Ovary (tissue), 7 donors: ENCODE measurements at regions not wholly inside any gene's neighbourhood (a gene's known extent, or its start where the extent isn't known, plus 50 kb on each side); places are given as distances from the start of the nearest gene placed in this dataset.

Source experiments
- DNase-seq, 5 donors: peaks; one replicate each; pipeline ENCODE4 v3.0.0-alpha.2; 2019 to 2020
- H3K27ac ChIP-seq, 2 donors: fragments of 200-600 bp; one replicate each; pipeline versions ENCODE4 v1.5.1 to v1.8.0; 2019 to 2022
- H3K27me3 ChIP-seq: fragments of 200-600 bp; one replicate; pipeline ENCODE4 v1.8.0; 2022
- H3K36me3 ChIP-seq: fragments of 200-600 bp; sonication (generic); one replicate; pipeline ENCODE4 v1.5.1; 2019
- H3K4me1 ChIP-seq: one replicate; pipeline ENCODE4 v1.8.1; 2013; ENCODE audit warnings: mild to moderate bottlenecking, moderate library complexity; ENCODE audit not compliant: insufficient read depth
- H3K4me3 ChIP-seq: fragments of 200-600 bp; sonication (generic); one replicate; pipeline ENCODE4 v1.5.1; 2017
- H3K9me3 ChIP-seq, 2 donors: fragments of 200-600 bp in 1 of 2; sonication (generic) in 1 of 2; one replicate each; pipeline versions ENCODE4 v1.5.1 to v1.8.1; 2013 to 2019; ENCODE audit warnings: mild to moderate bottlenecking in 1 of 2, moderate library complexity in 1 of 2
- CTCF ChIP-seq, 3 donors: fragments of 450-650 bp in 2 of 3; fragments of 200-600 bp in 1 of 3; IDR thresholded peaks; one replicate each; pipeline versions ENCODE4 v1.5.1 to v1.8.0; 2016 to 2022; ENCODE audit warnings: antibody characterized with exemption in 3 of 3, mild to moderate bottlenecking in 1 of 3
- EP300 ChIP-seq: sonication (generic); formaldehyde crosslinking; IDR thresholded peaks from one replicate; pipeline ENCODE4 v1.6.1; 2017; ENCODE audit warnings: antibody characterized with exemption
- POLR2A ChIP-seq: fragments of 450-650 bp; IDR thresholded peaks from one replicate; pipeline ENCODE4 v1.6.1; 2017; ENCODE audit warnings: antibody characterized with exemption, mild to moderate bottlenecking, moderate library complexity
- WGBS, 3 donors: extraction: QIAGEN DNeasy Blood & Tissue Kit in 1 of 3; methylation state at CpG; one replicate each; pipeline versions ENCODE4 v1.1.5 to v1.1.7; 2013 to 2017; 5-methylcytosine and 5-hydroxymethylcytosine counted together
- intact Hi-C, 4 donors: fragments of 100-400 bp; cut with DNase I; formaldehyde crosslinking; loops; one replicate each; pipeline versions ENCODE4 v1.11.0 to v1.15.1; 2022 to 2023
- donor health status: DM: no; HTN: no; CAD: no; lungs with moderate emphysema.
- donor health status: DM: no; HTN: no; CAD: no.
- donor health status: Bipolar disorder and iron deficiency.
- donor health status: DM: no; HTN: no; CAD: no.
- donor health status: DM: yes; HTN: yes; CAD: no.

GRCh38 chr12:124517260-124518050, 50.0 kb downstream of the NCOR2 start:
- Histone ChIP-seq H3K9me3 (no peaks in the 10 kb centered on the region), H3K27ac (peak overlapping the region; percentile 78 to 99), H3K36me3 (no peaks in the 10 kb centered on the region), H3K27me3 (no peaks in the 10 kb centered on the region), H3K4me1 (peaks cover 38% of the 10 kb centered on the region), H3K4me3 (peak overlapping the region; percentile 34)
- 4 to 5% (median 5%) methylated on average over 28 to 47 of the region's 47 CpGs for WGBS, 3 donors
- TF ChIP-seq EP300 = no peak
- no peak for TF ChIP-seq CTCF (IDR thresholded peaks at IDR 0.05)
- TF ChIP-seq POLR2A = no peak
- DNase-seq = peak; percentile 57 to 79 (median 75)
- intact Hi-C loops = loop anchor here in 3 of 4 donors (2.0 to 10.0 kb wide), 3 partner anchors 35 to 49 kb away; partner anchors contain the start of gene NCOR2 (in 2 of the 3)

GRCh38 chr12:124516850-124517249, 50.6 kb downstream of the NCOR2 start:
- 35 to 52% (median 39%) methylated on average over 6 of the region's 6 CpGs for WGBS, 3 donors
- Histone ChIP-seq H3K27ac (peak overlapping the region; percentile 78 to 99), H3K4me1 (peaks cover 36% of the 10 kb centered on the region), H3K4me3 (peak overlapping the region; percentile 34), H3K27me3 (no peaks in the 10 kb centered on the region), H3K9me3 (no peaks in the 10 kb centered on the region), H3K36me3 (no peaks in the 10 kb centered on the region)
- TF ChIP-seq CTCF (IDR thresholded peaks at IDR 0.05) (no peak), EP300 (no peak), POLR2A (no peak)
- intact Hi-C loops = loop anchor here in 3 of 4 donors (2.0 to 10.0 kb wide), 3 partner anchors 35 to 50 kb away; partner anchors contain the start of gene NCOR2 (in 2 of the 3)
- DNase-seq = no peak

GRCh38 chr12:124515981-124516380, 51.4 kb downstream of the NCOR2 start:
- no peak overlapping the region for H3K4me3 ChIP-seq
- intact Hi-C loops = loop anchor here in 3 of 4 donors (2.0 to 10.0 kb wide), 3 partner anchors 36 to 51 kb away; partner anchors contain the start of gene NCOR2 (in 2 of the 3)
- peaks cover 35% of the 10 kb centered on the region for H3K4me1 ChIP-seq
- H3K36me3 ChIP-seq = no peaks in the 10 kb centered on the region
- peak overlapping the region in 1 of 2 donors; percentile 99 for H3K27ac ChIP-seq
- no peak for DNase-seq
- no peaks in the 10 kb centered on the region for H3K9me3 ChIP-seq
- TF ChIP-seq POLR2A (no peak), EP300 (no peak), CTCF (IDR thresholded peaks at IDR 0.05) (no peak)
- H3K27me3 ChIP-seq = no peaks in the 10 kb centered on the region
- 79 to 87% (median 82%) methylated on average over 15 of the region's 15 CpGs for WGBS, 3 donors

DNA sequence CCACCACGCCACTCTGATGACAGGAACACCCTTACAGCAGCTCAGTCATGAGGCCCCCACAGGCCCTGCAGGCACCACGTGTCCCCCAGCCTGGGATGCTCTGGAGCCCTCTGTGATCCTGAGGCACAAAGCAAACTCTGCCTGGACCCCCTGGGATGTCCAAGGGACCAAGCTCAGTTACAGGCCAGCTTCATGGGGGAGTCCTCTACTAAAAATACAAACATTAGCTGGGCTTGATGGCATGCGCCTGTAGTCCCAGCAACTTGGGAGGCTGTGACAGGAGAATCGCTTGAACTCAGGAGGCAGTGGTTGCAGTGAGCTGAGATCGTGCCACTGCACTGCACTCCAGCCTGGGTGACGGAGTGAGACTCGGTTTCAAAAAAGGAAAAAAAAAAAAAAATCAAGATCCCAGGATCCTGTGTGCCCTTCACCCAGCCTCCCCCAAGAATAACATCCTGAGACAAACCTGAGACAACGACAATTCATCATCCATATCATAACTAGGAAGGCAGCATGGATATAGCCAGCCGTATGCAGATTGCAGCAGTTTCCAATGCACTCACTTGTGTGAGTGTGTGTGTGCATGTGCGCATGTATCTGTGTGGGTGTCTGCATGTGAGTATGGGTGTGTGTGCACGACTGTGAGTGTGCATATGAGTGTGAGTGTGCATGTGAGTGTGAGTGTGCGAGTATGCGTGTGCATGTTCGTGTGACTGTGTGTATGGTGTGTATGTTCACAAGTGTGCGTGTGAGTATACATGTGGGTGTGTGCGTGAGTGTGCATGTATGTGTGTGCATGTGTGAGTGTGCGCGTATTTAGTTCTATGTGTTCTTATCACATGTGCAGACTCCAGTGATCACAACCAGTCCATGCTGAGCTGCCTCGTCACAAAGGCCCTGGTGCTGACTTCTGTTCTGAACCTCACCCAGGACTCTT, 52.1 kb downstream of the NCOR2 start:
- WGBS, 3 donors = 90 to 91% (median 91%) methylated on average over 19 of the region's 19 CpGs
- intact Hi-C loops = loop anchor here in 2 of 4 donors (5.0 to 10.0 kb wide), 2 partner anchors 37 to 50 kb away; partner anchors contain the start of gene NCOR2 (in 1 of the 2)
- Histone ChIP-seq H3K4me1 (peaks cover 33% of the 10 kb centered on the region), H3K9me3 (no peaks in the 10 kb centered on the region), H3K4me3 (no peak overlapping the region), H3K27ac (no peak overlapping the region), H3K36me3 (no peaks in the 10 kb centered on the region), H3K27me3 (no peaks in the 10 kb centered on the region)
- no peak for DNase-seq
- no peak for TF ChIP-seq CTCF (IDR thresholded peaks at IDR 0.05)
- TF ChIP-seq EP300 = no peak
- no peak for TF ChIP-seq POLR2A
